ENCODE measurements at regions not wholly inside any gene's neighbourhood (a gene's known extent, or its start where the extent isn't known, plus 50 kb on each side); places are given as distances from the start of the nearest gene placed in this dataset.
"Not testable (repeated sequence)": the region's sequence is repeated elsewhere in the genome, so short reads cannot be mapped to it uniquely, and the experiment has no call there.

DNA sequence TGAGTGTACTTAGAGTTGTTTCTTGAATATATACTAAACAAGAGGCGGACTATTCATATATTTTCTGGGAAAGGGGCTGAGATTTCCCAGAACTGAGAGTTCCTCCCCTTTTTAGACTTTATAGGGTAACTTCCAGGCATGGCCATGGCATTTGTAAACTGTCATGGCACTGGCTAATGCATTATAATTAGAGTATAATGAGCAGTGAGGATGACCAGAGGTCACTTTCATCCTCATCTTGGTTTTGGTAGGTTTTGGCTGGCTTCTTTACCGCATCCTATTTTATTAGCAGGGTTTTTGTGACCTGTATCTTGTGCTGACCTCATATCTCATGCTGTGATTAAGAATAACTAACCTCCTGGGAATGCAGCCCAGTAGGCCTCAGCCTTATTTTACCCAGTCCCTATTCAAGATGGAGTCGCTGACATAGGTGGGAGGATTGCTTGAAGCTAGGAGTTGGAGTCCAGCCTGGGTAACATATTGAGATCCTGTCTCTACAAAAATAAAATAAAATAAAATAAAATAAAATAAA, 91.4 kb downstream of the MOBP start:
- TF ChIP-seq POU2F2 (IDR thresholded peaks at IDR 0.05; ENCODE audit: low read depth, low read length) (no peak), POLR2AphosphoS5 (IDR thresholded peaks at IDR 0.05; ENCODE audit: low read depth, low read length) (no peak), SPI1 (IDR thresholded peaks at IDR 0.05; ENCODE audit: low read depth, low read length) (no peak), PAX5 (IDR thresholded peaks at IDR 0.05; ENCODE audit: insufficient read depth, low read length, severe bottlenecking) (no peak), POLR2A (IDR thresholded peaks at IDR 0.05; ENCODE audit: low read depth, low read length) (no peak), TAF1 (IDR thresholded peaks at IDR 0.05; ENCODE audit: low read depth, low read length) (no peak)
- DNase-seq (ENCODE audit: insufficient read length, low spot score) (no peak), FAIRE-seq (no peak)

DNA sequence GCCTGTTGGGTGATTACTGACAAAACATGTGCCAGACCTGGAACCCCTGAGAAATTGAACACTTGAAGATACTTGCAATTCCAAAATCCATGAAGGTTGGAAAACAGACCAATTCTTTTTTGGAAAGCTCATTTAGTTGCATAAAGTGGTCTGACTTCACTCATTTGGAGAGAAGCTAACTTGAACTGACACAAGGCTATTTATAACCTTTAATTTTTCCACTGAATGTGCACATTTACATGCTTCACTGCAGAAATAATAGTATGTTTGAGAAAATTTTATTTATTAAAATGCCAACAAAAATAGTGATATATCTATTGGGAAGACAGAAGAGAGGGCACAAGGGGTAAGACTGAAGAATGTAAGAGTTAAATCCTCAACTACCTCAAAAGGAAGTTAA, 92.1 kb downstream of the MOBP start:
- no peak for FAIRE-seq
- no peak for DNase-seq (ENCODE audit: insufficient read length, low spot score)
- TF ChIP-seq SPI1 (IDR thresholded peaks at IDR 0.05; ENCODE audit: low read depth, low read length) (no peak), POU2F2 (IDR thresholded peaks at IDR 0.05; ENCODE audit: low read depth, low read length) (no peak), POLR2AphosphoS5 (IDR thresholded peaks at IDR 0.05; ENCODE audit: low read depth, low read length) (no peak), TAF1 (IDR thresholded peaks at IDR 0.05; ENCODE audit: low read depth, low read length) (no peak), POLR2A (IDR thresholded peaks at IDR 0.05; ENCODE audit: low read depth, low read length) (no peak), PAX5 (IDR thresholded peaks at IDR 0.05; ENCODE audit: insufficient read depth, low read length, severe bottlenecking) (no peak)

DNA sequence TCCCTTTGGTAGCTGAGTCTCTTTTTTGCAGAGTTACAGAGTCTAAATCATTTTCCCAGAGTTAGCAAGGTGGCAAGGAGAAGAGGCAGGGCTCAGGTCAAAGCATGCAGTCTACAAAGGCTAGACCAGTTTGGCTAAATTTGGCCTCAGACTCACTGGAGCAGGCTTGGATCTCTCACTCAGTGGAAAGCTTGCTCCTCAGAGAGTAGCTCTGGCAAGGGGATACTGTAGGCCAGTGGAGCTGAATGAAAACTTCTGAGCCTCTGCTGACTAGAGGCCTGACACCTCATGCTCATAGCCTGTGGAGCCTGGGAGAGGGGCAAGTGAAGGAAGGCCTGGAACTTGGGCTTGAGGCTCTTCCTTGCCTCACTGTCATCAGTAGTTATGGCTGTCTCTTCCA, 101.0 kb downstream of the MOBP start:
- DNase-seq (ENCODE audit: insufficient read length, low spot score) (no peak), FAIRE-seq (no peak)
- TF ChIP-seq TAF1 (IDR thresholded peaks at IDR 0.05; ENCODE audit: low read depth, low read length), result no peak
- TF ChIP-seq SPI1 (IDR thresholded peaks at IDR 0.05; ENCODE audit: low read depth, low read length), result no peak
- no peak for TF ChIP-seq PAX5 (IDR thresholded peaks at IDR 0.05; ENCODE audit: insufficient read depth, low read length, severe bottlenecking)
- TF ChIP-seq POLR2A (IDR thresholded peaks at IDR 0.05; ENCODE audit: low read depth, low read length), result no peak
- no peak for TF ChIP-seq POLR2AphosphoS5 (IDR thresholded peaks at IDR 0.05; ENCODE audit: low read depth, low read length)
- no peak for TF ChIP-seq POU2F2 (IDR thresholded peaks at IDR 0.05; ENCODE audit: low read depth, low read length)

DNA sequence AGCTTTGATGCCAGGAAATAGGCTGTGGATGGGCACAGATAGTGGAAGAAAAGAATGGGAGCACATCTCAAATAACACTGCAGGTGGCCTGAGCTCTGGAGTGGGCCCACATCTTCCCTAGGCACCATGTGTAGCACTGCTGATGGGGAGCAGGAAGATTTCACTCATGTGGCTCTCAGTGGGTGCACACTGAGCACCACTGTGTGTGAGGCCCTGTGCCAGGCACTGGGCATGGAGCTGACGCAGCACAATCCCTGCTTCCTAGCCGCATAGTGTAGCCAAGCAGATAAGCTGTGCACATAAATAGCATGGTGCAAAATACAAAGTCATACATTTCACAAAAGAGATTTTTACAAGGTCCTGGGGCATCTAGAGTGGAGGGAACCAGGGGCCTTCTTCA, 101.6 kb downstream of the MOBP start:
- TF ChIP-seq SPI1 (IDR thresholded peaks at IDR 0.05; ENCODE audit: low read depth, low read length) (no peak), POLR2A (IDR thresholded peaks at IDR 0.05; ENCODE audit: low read depth, low read length) (no peak), POLR2AphosphoS5 (IDR thresholded peaks at IDR 0.05; ENCODE audit: low read depth, low read length) (no peak), TAF1 (IDR thresholded peaks at IDR 0.05; ENCODE audit: low read depth, low read length) (no peak), POU2F2 (IDR thresholded peaks at IDR 0.05; ENCODE audit: low read depth, low read length) (no peak), PAX5 (IDR thresholded peaks at IDR 0.05; ENCODE audit: insufficient read depth, low read length, severe bottlenecking) (no peak)
- DNase-seq (ENCODE audit: insufficient read length, low spot score) (no peak), FAIRE-seq (no peak)

DNA sequence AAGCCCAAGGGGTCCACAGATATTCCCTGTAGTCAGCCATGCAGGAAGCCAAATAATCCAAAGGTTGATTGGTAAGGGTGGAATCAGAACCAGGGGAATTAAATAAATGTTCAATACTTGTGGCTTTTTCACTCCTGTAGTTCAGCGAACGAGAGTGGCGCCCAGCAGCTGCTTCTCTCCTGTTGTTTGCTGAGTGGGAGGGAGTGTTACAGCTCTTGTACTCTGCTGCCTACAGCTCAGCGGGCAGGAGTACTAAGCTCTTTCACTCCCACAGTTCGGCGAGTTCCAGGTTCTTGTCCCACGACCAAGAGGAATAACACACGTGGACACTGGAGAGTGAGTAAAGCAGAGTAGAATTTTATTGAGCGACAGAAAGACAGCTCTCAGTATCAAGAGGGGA, 105.9 kb downstream of the MOBP start:
- TF ChIP-seq PAX5 (IDR thresholded peaks at IDR 0.05; ENCODE audit: insufficient read depth, low read length, severe bottlenecking), result no peak
- no peak for TF ChIP-seq POU2F2 (IDR thresholded peaks at IDR 0.05; ENCODE audit: low read depth, low read length)
- TF ChIP-seq SPI1 (IDR thresholded peaks at IDR 0.05; ENCODE audit: low read depth, low read length), result no peak
- no peak for TF ChIP-seq POLR2A (IDR thresholded peaks at IDR 0.05; ENCODE audit: low read depth, low read length)
- no peak for TF ChIP-seq POLR2AphosphoS5 (IDR thresholded peaks at IDR 0.05; ENCODE audit: low read depth, low read length)
- TF ChIP-seq TAF1 (IDR thresholded peaks at IDR 0.05; ENCODE audit: low read depth, low read length), result no peak
- no peak for DNase-seq (ENCODE audit: insufficient read length, low spot score)
- FAIRE-seq, result no peak

GRCh38 chr3:39577541-39577940, 110.1 kb downstream of the MOBP start:
- FAIRE-seq, result no peak
- TF ChIP-seq SPI1 (IDR thresholded peaks at IDR 0.05; ENCODE audit: low read depth, low read length) (no peak), PAX5 (IDR thresholded peaks at IDR 0.05; ENCODE audit: insufficient read depth, low read length, severe bottlenecking) (no peak), POLR2AphosphoS5 (IDR thresholded peaks at IDR 0.05; ENCODE audit: low read depth, low read length) (no peak), TAF1 (IDR thresholded peaks at IDR 0.05; ENCODE audit: low read depth, low read length) (no peak), POU2F2 (IDR thresholded peaks at IDR 0.05; ENCODE audit: low read depth, low read length) (no peak), POLR2A (IDR thresholded peaks at IDR 0.05; ENCODE audit: low read depth, low read length) (no peak)
- no peak for DNase-seq (ENCODE audit: insufficient read length, low spot score)

DNA sequence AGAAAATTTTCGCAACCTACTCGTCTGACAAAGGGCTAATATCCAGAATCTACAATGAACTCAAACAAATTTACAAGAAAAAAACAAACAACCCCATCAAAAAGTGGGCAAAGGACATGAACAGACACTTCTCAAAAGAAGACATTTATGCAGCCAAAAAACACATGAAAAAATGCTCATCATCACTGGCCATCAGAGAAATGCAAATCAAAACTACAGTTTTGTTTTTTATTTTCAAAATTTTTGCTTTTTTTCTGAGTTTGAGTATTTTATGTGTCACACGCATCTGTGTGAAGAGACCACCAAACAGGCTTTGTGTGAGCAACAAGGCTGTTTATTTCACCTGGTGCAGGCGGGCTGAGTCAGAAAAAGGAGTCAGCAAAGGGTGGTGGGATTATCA, 118.7 kb downstream of the MOBP start:
- FAIRE-seq; DNase-seq (ENCODE audit: insufficient read length, low spot score): not testable (repeated sequence)

- FAIRE-seq (no peak), DNase-seq (ENCODE audit: insufficient read length, low spot score) (no peak)
- TF ChIP-seq POLR2A (IDR thresholded peaks at IDR 0.05; ENCODE audit: low read depth, low read length), result no peak
- TF ChIP-seq POU2F2 (IDR thresholded peaks at IDR 0.05; ENCODE audit: low read depth, low read length), result no peak
- TF ChIP-seq SPI1 (IDR thresholded peaks at IDR 0.05; ENCODE audit: low read depth, low read length), result no peak
- no peak for TF ChIP-seq POLR2AphosphoS5 (IDR thresholded peaks at IDR 0.05; ENCODE audit: low read depth, low read length)
- no peak for TF ChIP-seq TAF1 (IDR thresholded peaks at IDR 0.05; ENCODE audit: low read depth, low read length)
- TF ChIP-seq PAX5 (IDR thresholded peaks at IDR 0.05; ENCODE audit: insufficient read depth, low read length, severe bottlenecking), result no peak
These were observed 119.6 kb downstream of the MOBP start for GRCh38 chr3:39587113-39587512.

- TF ChIP-seq SPI1 (IDR thresholded peaks at IDR 0.05; ENCODE audit: low read depth, low read length) (no peak), POU2F2 (IDR thresholded peaks at IDR 0.05; ENCODE audit: low read depth, low read length) (no peak), POLR2AphosphoS5 (IDR thresholded peaks at IDR 0.05; ENCODE audit: low read depth, low read length) (no peak), PAX5 (IDR thresholded peaks at IDR 0.05; ENCODE audit: insufficient read depth, low read length, severe bottlenecking) (no peak), POLR2A (IDR thresholded peaks at IDR 0.05; ENCODE audit: low read depth, low read length) (no peak), TAF1 (IDR thresholded peaks at IDR 0.05; ENCODE audit: low read depth, low read length) (no peak)
- no peak for DNase-seq (ENCODE audit: insufficient read length, low spot score)
- no peak for FAIRE-seq
These were observed 123.3 kb downstream of the MOBP start for GRCh38 chr3:39590806-39591205.

- FAIRE-seq, result no peak
- no peak for DNase-seq (ENCODE audit: insufficient read length, low spot score)
These were observed 125.0 kb downstream of the MOBP start for GRCh38 chr3:39592311-39593050.

More at GRCh38 chr3:39592311-39593050, 125.0 kb downstream of the MOBP start:
- TF ChIP-seq TAF1 (IDR thresholded peaks at IDR 0.05; ENCODE audit: low read depth, low read length) (no peak), POLR2A (IDR thresholded peaks at IDR 0.05; ENCODE audit: low read depth, low read length) (no peak), POLR2AphosphoS5 (IDR thresholded peaks at IDR 0.05; ENCODE audit: low read depth, low read length) (no peak), SPI1 (IDR thresholded peaks at IDR 0.05; ENCODE audit: low read depth, low read length) (no peak), POU2F2 (IDR thresholded peaks at IDR 0.05; ENCODE audit: low read depth, low read length) (no peak), PAX5 (IDR thresholded peaks at IDR 0.05; ENCODE audit: insufficient read depth, low read length, severe bottlenecking) (no peak)

Data from GM12891 (cell line).